H1 (cell line): ENCODE measurements at regions not wholly inside any gene's neighbourhood (a gene's known extent, or its start where the extent isn't known, plus 50 kb on each side); places are given as distances from the start of the nearest gene placed in this dataset.

Experiments used
- CTCF ChIA-PET: fragments of 300-600 bp; sonication (Branson Sonifier 250); formaldehyde crosslinking; loops from one replicate; lab custom pipeline; 2021; ENCODE audit not compliant: partially characterized antibody; lab: Charles Lee
- POLR2A ChIA-PET: fragments of 300-600 bp; sonication (Branson Sonifier 250); formaldehyde crosslinking; loops from one replicate; lab custom pipeline; 2021; ENCODE audit warnings: inconsistent platforms; ENCODE audit not compliant: partially characterized antibody; lab: Charles Lee
- DNase-seq, 2 experiments: peaks; one replicate each; pipeline versions ENCODE4 v3.0.0 to v3.0.0-alpha.2; 2010 to 2022; ENCODE audit warnings: low spot score in 2 of 2, low read depth in 1 of 2, mixed read lengths in 1 of 2
- FAIRE-seq: peaks from 2 replicates; lab custom pipeline; 2011; peaks lifted over from hg19 to GRCh38; lab: Jason Lieb, UNC
- H2AFZ ChIP-seq: 2 replicates; pipeline ENCODE4 v1.8.1; 2012; ENCODE audit warnings: low read length, inconsistent platforms
- H2AK5ac ChIP-seq: 2 replicates; pipeline ENCODE4 v1.6.1; 2013; ENCODE audit warnings: low read depth, low read length
- H2BK120ac ChIP-seq: replicated peaks from 2 replicates; pipeline ENCODE3; 2013; ENCODE audit warnings: low read depth, low read length, inconsistent platforms
- H2BK12ac ChIP-seq: 2 replicates; pipeline ENCODE4 v1.6.1; 2013; ENCODE audit warnings: low read depth, low read length
- H2BK15ac ChIP-seq: 2 replicates; pipeline ENCODE4 v1.6.1; 2013; ENCODE audit warnings: low read length
- H2BK20ac ChIP-seq: 2 replicates; pipeline ENCODE4 v1.6.1; 2013; ENCODE audit warnings: low read length
- H2BK5ac ChIP-seq: 2 replicates; pipeline ENCODE4 v1.6.1; 2013; ENCODE audit warnings: low read depth, low read length
- H3K14ac ChIP-seq: 2 replicates; pipeline ENCODE4 v1.6.1; 2013; ENCODE audit warnings: inconsistent platforms; ENCODE audit not compliant: insufficient read length
- H3K18ac ChIP-seq: 2 replicates; pipeline ENCODE4 v1.6.1; 2013; ENCODE audit warnings: low read length; ENCODE audit errors: extremely low read depth
- H3K23ac ChIP-seq: 2 replicates; pipeline ENCODE4 v1.6.1; 2013; ENCODE audit warnings: inconsistent platforms; ENCODE audit not compliant: insufficient read length
- H3K23me2 ChIP-seq: 2 replicates; pipeline ENCODE4 v1.6.1; 2013; ENCODE audit warnings: low read depth, low read length
- H3K27ac ChIP-seq: 2 replicates; pipeline ENCODE4 v1.6.1; 2011; ENCODE audit warnings: low read depth, low read length, inconsistent platforms
- H3K27me3 ChIP-seq, 4 experiments: replicated peaks in 1 of 4; 1 replicate in 1 of 4; 2 replicates in 3 of 4; pipeline versions ENCODE4 v1.6.1 to v1.8.1; 2011 to 2013; ENCODE audit warnings: low read length in 3 of 4, mild to moderate bottlenecking in 3 of 4, inconsistent platforms in 2 of 4, mixed read lengths in 2 of 4, moderate library complexity in 1 of 4; ENCODE audit not compliant: control insufficient read depth in 3 of 4, insufficient read depth in 3 of 4; ENCODE audit errors: extremely low read depth in 1 of 4
- H3K36me3 ChIP-seq, 4 experiments: 2 replicates each; pipeline versions ENCODE4 v1.6.1 to v1.8.1; 2011 to 2013; ENCODE audit warnings: mild to moderate bottlenecking in 4 of 4, low read length in 3 of 4, moderate library complexity in 2 of 4, control low read depth in 1 of 4, inconsistent platforms in 1 of 4; ENCODE audit not compliant: insufficient read depth in 4 of 4, control insufficient read depth in 2 of 4
- H3K4ac ChIP-seq: replicated peaks from 2 replicates; pipeline ENCODE3; 2013; ENCODE audit warnings: low read length, low read depth, mixed read lengths, inconsistent platforms; ENCODE audit not compliant: insufficient read length
- H3K4me1 ChIP-seq, 4 experiments: replicated peaks in 1 of 4; 1 replicate in 1 of 4; 2 replicates in 3 of 4; pipeline versions ENCODE4 v1.6.1 to v1.8.1; 2011 to 2013; ENCODE audit warnings: low read length in 3 of 4, inconsistent platforms in 2 of 4, mixed read lengths in 1 of 4; ENCODE audit not compliant: insufficient read depth in 4 of 4, control insufficient read depth in 3 of 4
- H3K4me2 ChIP-seq, 2 experiments: 2 replicates each; pipeline versions ENCODE4 v1.6.1 to v1.8.1; 2011 to 2013; ENCODE audit warnings: low read depth in 2 of 2, low read length in 2 of 2, control low read depth in 1 of 2, inconsistent platforms in 1 of 2, mild to moderate bottlenecking in 1 of 2; ENCODE audit not compliant: insufficient read depth in 1 of 2
- H3K4me3 ChIP-seq, 4 experiments: fragments of 200-600, 300-600 bp in 1 of 4; sonication (generic), shearing (Covaris generic), sonication (Bioruptor Twin) in 1 of 4; 2 replicates each; pipeline versions ENCODE4 v1.5.1 to v1.8.1; 2011 to 2016; ENCODE audit warnings: low read length in 4 of 4, low read depth in 3 of 4, control low read depth in 2 of 4, inconsistent platforms in 2 of 4, mild to moderate bottlenecking in 2 of 4, mixed read lengths in 1 of 4, moderate library complexity in 1 of 4; ENCODE audit not compliant: insufficient read depth in 2 of 4; ENCODE audit errors: extremely low read depth in 1 of 4
- H3K56ac ChIP-seq: replicated peaks from 2 replicates; pipeline ENCODE3; 2013; ENCODE audit warnings: low read depth, mild to moderate bottlenecking, mixed read lengths, low read length, inconsistent platforms; ENCODE audit not compliant: insufficient read length
- H3K79me1 ChIP-seq: 2 replicates; pipeline ENCODE4 v1.6.1; 2013; ENCODE audit warnings: low read depth, low read length, control low read depth
- H3K79me2 ChIP-seq, 2 experiments: 2 replicates each; pipeline versions ENCODE4 v1.6.1 to v1.8.1; 2012 to 2013; ENCODE audit warnings: low read length in 2 of 2, mild to moderate bottlenecking in 2 of 2, inconsistent platforms in 1 of 2; ENCODE audit not compliant: insufficient read depth in 2 of 2, control insufficient read depth in 1 of 2
- H3K9ac ChIP-seq, 4 experiments: replicated peaks in 1 of 4; 1 replicate in 1 of 4; 2 replicates in 3 of 4; pipeline versions ENCODE4 v1.6.1 to v1.8.1; 2011 to 2013; ENCODE audit warnings: low read depth in 3 of 4, low read length in 3 of 4, control low read depth in 2 of 4, mild to moderate bottlenecking in 2 of 4, moderate library complexity in 2 of 4, inconsistent platforms in 1 of 4; ENCODE audit errors: extremely low read depth in 1 of 4
- H3K9me3 ChIP-seq, 2 experiments: 2 replicates each; pipeline versions ENCODE4 v1.6.1 to v1.8.1; 2012 to 2013; ENCODE audit warnings: mild to moderate bottlenecking in 2 of 2, moderate library complexity in 2 of 2, control low read depth in 1 of 2, inconsistent platforms in 1 of 2, low read depth in 1 of 2, low read length in 1 of 2, mixed read lengths in 1 of 2; ENCODE audit not compliant: insufficient read depth in 2 of 2
- H4K20me1 ChIP-seq, 2 experiments: replicated peaks in 1 of 2; 2 replicates each; pipeline versions ENCODE3 to v1.8.1; 2011 to 2013; ENCODE audit warnings: inconsistent platforms in 2 of 2, low read length in 2 of 2, mild to moderate bottlenecking in 1 of 2; ENCODE audit not compliant: insufficient read depth in 2 of 2, control insufficient read depth in 1 of 2
- H4K5ac ChIP-seq: 2 replicates; pipeline ENCODE4 v1.6.1; 2013; ENCODE audit warnings: low read length, low read depth, mixed read lengths, inconsistent platforms; ENCODE audit not compliant: insufficient read length
- H4K8ac ChIP-seq: 2 replicates; pipeline ENCODE4 v1.8.0; 2013; ENCODE audit warnings: mild to moderate bottlenecking, moderate library complexity, low read length, inconsistent platforms; ENCODE audit not compliant: insufficient read depth; ENCODE audit errors: extremely low read depth
- H4K91ac ChIP-seq: replicated peaks from 2 replicates; pipeline ENCODE3; 2013; ENCODE audit warnings: low read length, mixed read lengths, inconsistent platforms; ENCODE audit not compliant: insufficient read length
- ASH2L ChIP-seq: fragments of 200-600, 300-600 bp; sonication (generic); IDR thresholded peaks from one replicate; pipeline ENCODE4 v1.7.1; 2017; ENCODE audit warnings: low read length
- BRCA1 ChIP-seq: IDR thresholded peaks from 2 replicates; pipeline ENCODE4 v1.6.1; 2012; ENCODE audit warnings: low read depth, low read length, improper control_type of control experiment
- CHD2 ChIP-seq: IDR thresholded peaks from 2 replicates; pipeline ENCODE4 v1.6.1; 2012; ENCODE audit warnings: low read length, improper control_type of control experiment
- GABPA ChIP-seq: IDR thresholded peaks from 2 replicates; pipeline ENCODE4 v1.6.1; 2011; ENCODE audit warnings: mild to moderate bottlenecking, low read length, moderate library complexity, borderline replicate concordance; ENCODE audit not compliant: insufficient read depth
- HDAC2 ChIP-seq, 2 experiments: fragments of 300-600 bp in 1 of 2; sonication (generic) in 1 of 2; IDR thresholded peaks; 2 replicates each; pipeline ENCODE4 v1.6.1; 2011 to 2012; ENCODE audit warnings: low read depth in 2 of 2, low read length in 2 of 2, mild to moderate bottlenecking in 2 of 2, moderate library complexity in 2 of 2, borderline replicate concordance in 1 of 2, inconsistent platforms in 1 of 2
- JUND ChIP-seq: IDR thresholded peaks from 2 replicates; pipeline ENCODE4 v1.6.1; 2011; ENCODE audit warnings: mild to moderate bottlenecking, improper control_type of control experiment, low read length
- MAFK ChIP-seq: IDR thresholded peaks from 2 replicates; pipeline ENCODE4 v1.6.1; 2012; ENCODE audit warnings: low read depth, mild to moderate bottlenecking, improper control_type of control experiment, low read length
- PHF8 ChIP-seq: fragments of 200-600 bp; sonication (generic); conservative IDR thresholded peaks from 2 replicates; pipeline ENCODE4 v1.7.1; 2012; ENCODE audit warnings: low read depth, mild to moderate bottlenecking, inconsistent platforms, low read length, moderate library complexity
- RFX5 ChIP-seq: IDR thresholded peaks from 2 replicates; pipeline ENCODE4 v1.6.1; 2011; ENCODE audit warnings: low read depth, low read length, improper control_type of control experiment, borderline replicate concordance
- SIX5 ChIP-seq: IDR thresholded peaks from 2 replicates; pipeline ENCODE4 v1.6.1; 2011; ENCODE audit warnings: mild to moderate bottlenecking, low read depth, low read length
- TAF7 ChIP-seq: optimal IDR thresholded peaks from 2 replicates; pipeline ENCODE3; 2011; ENCODE audit warnings: low read depth, mild to moderate bottlenecking, inconsistent platforms, low read length, moderate library complexity, borderline replicate concordance
- TCF12 ChIP-seq: IDR thresholded peaks from 2 replicates; pipeline ENCODE4 v1.6.1; 2011; ENCODE audit warnings: low read depth, mild to moderate bottlenecking, low read length
- WGBS, 2 experiments: shearing (Covaris generic) in 1 of 2; methylation state at CpG; one replicate each; pipeline versions ENCODE4 v1.1.6 to v1.1.7; 2013 to 2015; ENCODE audit warnings: low lambda C conversion rate in 2 of 2, mixed read lengths in 2 of 2, inconsistent platforms in 1 of 2, low coverage in 1 of 2, missing lambda C conversion rate in 1 of 2; ENCODE audit not compliant: insufficient replicate concordance in 2 of 2, insufficient coverage in 1 of 2, insufficient read length in 1 of 2; ENCODE audit errors: extremely low coverage in 1 of 2, missing lambda C conversion rate in 1 of 2; 5-methylcytosine and 5-hydroxymethylcytosine counted together
- TF ChIP-seq, protein P1 (sequence below): IDR thresholded peaks from 2 replicates; pipeline ENCODE4 v1.6.1; 2011; ENCODE audit warnings: low read depth, mild to moderate bottlenecking, low read length; ENCODE audit not compliant: insufficient read depth

DNA sequence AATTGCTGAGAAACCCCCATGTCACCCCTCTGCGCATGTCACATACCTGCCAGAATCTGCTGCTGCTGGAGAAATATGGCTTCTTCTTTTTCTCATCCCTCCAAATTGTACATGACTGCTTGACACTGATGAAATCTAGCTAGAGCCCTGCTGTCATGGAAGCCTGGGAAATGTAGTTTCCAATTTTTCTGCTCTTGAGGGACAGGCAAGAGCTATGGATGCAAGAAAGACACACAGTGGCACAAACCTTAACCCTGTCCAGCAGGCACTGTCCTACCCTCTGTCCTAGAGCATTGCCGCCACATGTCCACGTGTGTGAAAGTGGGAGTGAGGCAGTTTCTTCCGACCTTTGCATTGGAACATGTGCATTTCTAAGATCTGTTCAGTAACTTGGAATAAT, 255.5 kb upstream of the SEMA6A start:
- Histone ChIP-seq H3K56ac (no peak overlapping the region), H2BK12ac (peak overlapping the region; percentile 82; the same call in 1 of the 2 replicates), H2BK20ac (peak overlapping the region; percentile 88), H4K20me1 (no peaks in the 10 kb centered on the region), H3K23me2 (no peaks in the 10 kb centered on the region), H3K4me1 (peaks cover 0 to 6% (median 2%) of the 10 kb centered on the region in 4 experiments; a peak in 2 of 7 replicates), H3K4me3 (no peak overlapping the region), H3K14ac (no peak overlapping the region), H2BK120ac (no peak overlapping the region), H2BK15ac (peak overlapping the region; percentile 82; the same call in 1 of the 2 replicates), H3K27ac (no peak overlapping the region), H3K4ac (no peak overlapping the region), H3K9ac (no peak overlapping the region; a peak in 1 of 7 replicates), H3K27me3 (no peaks in the 10 kb centered on the region), H4K91ac (peak overlapping the region; percentile 5), H2AFZ (peak overlapping the region; percentile 78; the same call in 1 of the 2 replicates), H4K5ac (no peak overlapping the region), H3K23ac (no peak overlapping the region), H2AK5ac (0 out of 2 replicates have a peak overlapping the region, but pooled peaks have one; percentile 79), H3K9me3 (no peaks in the 10 kb centered on the region), H3K79me2 (no peaks in the 10 kb centered on the region), H3K79me1 (no peaks in the 10 kb centered on the region), H3K18ac (no peak overlapping the region; the same call in 1 of the 2 replicates), H3K36me3 (no peaks in the 10 kb centered on the region), H2BK5ac (peak overlapping the region; percentile 85; the same call in 1 of the 2 replicates), H4K8ac (no peak overlapping the region), H3K4me2 (no peak overlapping the region)
- 90% methylated on average over 4 of the region's 4 CpGs; no CpG with 5 or more reads in 1 of the 2 experiments for WGBS, 2 experiments
- TF ChIP-seq ASH2L = no peak
- no peak for TF ChIP-seq CHD2
- no peak for TF ChIP-seq SIX5
- no peak for TF ChIP-seq PHF8
- TF ChIP-seq, protein P1, sequence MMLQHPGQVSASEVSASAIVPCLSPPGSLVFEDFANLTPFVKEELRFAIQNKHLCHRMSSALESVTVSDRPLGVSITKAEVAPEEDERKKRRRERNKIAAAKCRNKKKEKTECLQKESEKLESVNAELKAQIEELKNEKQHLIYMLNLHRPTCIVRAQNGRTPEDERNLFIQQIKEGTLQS = no peak
- no peak for TF ChIP-seq MAFK
- no peak for TF ChIP-seq TCF12
- TF ChIP-seq RFX5 = no peak
- TF ChIP-seq JUND = no peak
- TF ChIP-seq HDAC2 (IDR thresholded peaks at IDR 0.05; ENCODE audit: borderline replicate concordance in 1 of 2, low read depth in 2 of 2, low read length in 2 of 2) = no peak
- no peak for TF ChIP-seq TAF7
- TF ChIP-seq GABPA = no peak
- no peak for TF ChIP-seq BRCA1
- CTCF ChIA-PET = no interaction called here
- POLR2A ChIA-PET = interaction anchor here (0.8 to 1.2 kb wide), 3 partner anchors 11 to 205 kb away, joined by 3 read pairs; no protein-coding TSS in a partner anchor
- no peak for DNase-seq
- no peak for FAIRE-seq
